ENCODE measurements at regions not wholly inside any gene's neighbourhood (a gene's known extent, or its start where the extent isn't known, plus 50 kb on each side); places are given as distances from the start of the nearest gene placed in this dataset.

DNA sequence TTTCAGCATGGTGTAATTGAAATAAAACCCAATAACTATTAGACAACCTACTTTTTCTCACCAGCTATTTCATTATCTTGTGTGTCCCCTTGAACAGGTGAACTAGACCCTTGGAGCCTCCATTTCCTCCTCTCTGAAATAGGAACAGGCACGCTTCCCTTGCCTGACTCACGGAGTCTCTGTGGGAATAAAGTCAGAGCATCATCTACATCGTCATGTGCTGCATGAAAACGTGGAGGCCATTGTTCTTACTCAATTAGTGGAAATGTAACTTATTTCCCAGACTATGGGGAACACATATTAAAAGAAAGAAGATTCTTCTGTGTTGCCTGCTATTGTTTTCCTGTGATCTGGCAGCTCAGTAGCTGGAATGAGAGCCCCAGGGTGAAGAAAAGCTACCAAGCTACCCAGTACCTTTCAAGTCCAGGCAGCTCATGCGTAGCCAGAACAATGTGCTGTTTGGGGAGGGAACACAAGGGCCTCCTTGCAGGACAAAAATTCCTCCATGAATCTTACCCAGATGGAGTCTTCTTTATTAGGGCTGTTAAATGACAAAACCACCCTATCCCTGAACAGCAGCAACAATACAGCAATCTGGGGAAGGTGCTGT is 59.8 kb downstream of the SOX11 start:
- no peak for DNase-seq

GRCh38 chr2:5756272-5756671 is 64.1 kb downstream of the SOX11 start:
- no peak for DNase-seq

- DNase-seq: no peak
These were observed 66.2 kb downstream of the SOX11 start for GRCh38 chr2:5758346-5758745.

GRCh38 chr2:5759949-5760348 is 67.8 kb downstream of the SOX11 start:
- no peak for DNase-seq

DNA sequence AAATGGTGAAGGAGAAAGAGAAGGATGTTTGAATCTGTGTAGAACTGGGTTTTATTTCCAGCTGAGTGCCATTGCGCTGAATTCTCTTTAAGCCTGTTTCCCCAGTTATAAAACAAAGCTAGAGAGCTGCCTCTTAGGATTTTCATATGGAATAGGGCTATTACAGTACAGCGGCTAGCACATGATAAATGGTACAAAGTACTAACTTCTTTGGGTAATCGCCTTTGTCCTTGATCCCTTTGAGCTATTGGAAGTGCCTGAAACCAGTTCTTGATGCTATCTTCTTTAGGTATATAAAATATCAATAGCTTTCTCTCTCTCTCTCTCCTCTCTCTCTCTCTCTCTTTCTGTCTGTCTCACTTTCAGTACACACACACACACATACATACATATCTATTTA is 71.3 kb downstream of the SOX11 start:
- no peak for DNase-seq

GRCh38 chr2:5764041-5764440 is 71.9 kb downstream of the SOX11 start:
- DNase-seq: no peak

GRCh38 chr2:5766056-5766455 is 73.9 kb downstream of the SOX11 start:
- no peak for DNase-seq

GRCh38 chr2:5766561-5766960 is 74.4 kb downstream of the SOX11 start:
- no peak for DNase-seq

DNA sequence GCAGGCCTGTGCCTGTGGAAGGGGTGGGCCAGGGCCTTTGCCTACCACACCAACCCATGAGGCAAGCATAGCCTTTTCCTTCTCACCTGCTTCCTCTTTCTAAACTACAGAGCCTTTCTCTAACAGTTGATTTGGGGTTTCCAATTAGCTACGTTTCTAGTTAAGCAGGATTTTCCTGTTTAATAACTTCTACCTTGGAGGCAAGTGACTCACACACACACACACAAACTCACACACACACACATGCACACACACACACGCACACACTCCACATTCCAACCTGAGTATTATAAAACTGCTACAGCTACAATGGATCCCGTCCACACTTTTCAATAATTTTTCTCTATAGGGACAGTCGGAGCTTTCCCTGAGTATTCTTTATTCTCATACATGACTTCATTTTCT is 84.9 kb downstream of the SOX11 start:
- DNase-seq: no peak

- no peak for DNase-seq
These were observed 89.5 kb downstream of the SOX11 start for GRCh38 chr2:5781679-5782078.

DNA sequence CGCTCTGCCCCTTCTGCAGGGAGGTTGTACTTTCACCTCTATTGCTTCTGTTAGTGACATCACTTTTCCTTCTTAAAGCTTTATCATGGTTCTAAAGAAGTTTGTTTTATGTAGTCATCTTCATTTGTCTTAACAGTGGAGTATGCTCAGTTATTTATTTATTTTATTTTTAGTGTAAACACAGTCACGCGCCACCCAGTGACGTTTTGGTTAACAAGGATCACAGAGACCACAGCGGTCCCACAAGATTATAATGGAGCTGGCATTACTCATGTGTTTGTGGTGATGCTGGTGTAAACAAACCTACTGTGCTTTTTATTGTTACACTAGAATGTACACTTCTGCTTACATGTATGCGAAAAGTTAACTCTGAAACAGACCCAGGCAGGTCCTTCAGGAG is 89.9 kb downstream of the SOX11 start:
- no peak for DNase-seq

GRCh38 chr2:5788447-5788846 is 96.3 kb downstream of the SOX11 start:
- DNase-seq: no peak

GRCh38 chr2:5791371-5791770 is 99.2 kb downstream of the SOX11 start:
- no peak for DNase-seq

DNA sequence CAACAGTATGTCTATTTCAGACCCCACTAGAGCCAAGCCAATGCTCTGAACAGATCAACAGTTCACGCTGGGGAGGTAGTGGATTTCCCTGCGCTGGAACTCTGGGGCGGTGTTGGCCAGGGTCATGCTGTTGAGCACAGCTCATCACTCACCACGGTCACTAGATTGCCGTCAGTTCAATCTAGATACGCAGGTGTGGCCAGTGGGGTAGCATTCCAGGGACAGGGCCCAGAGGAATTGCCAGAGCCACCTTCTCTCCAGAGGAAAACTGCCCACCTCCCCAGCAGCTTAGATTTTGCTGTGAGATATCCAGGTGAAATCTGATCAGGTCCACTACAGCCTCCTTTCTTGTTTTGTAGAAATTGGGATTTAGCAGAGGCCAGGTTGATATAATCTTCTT is 101.8 kb downstream of the SOX11 start:
- DNase-seq: no peak

DNA sequence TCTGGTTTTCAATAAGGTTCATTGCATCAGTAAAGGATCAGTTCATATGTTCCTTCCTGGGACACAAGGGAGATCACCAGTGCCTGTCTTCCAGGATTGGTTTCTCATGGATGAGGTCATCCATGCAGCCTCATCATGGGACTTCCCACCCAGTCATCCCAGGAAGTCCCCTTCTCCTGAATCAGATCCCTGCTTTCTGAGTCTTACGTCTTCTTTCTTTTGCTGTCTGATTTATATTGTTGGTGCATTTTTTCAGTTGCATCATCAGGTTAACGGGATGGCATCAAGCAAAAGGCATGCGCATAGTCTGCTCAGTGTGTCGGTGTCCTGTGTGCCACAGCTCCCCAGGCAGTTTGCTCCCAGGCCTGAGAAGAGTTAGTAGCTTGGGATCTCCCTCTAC is 105.9 kb downstream of the SOX11 start:
- no peak for DNase-seq

DNA sequence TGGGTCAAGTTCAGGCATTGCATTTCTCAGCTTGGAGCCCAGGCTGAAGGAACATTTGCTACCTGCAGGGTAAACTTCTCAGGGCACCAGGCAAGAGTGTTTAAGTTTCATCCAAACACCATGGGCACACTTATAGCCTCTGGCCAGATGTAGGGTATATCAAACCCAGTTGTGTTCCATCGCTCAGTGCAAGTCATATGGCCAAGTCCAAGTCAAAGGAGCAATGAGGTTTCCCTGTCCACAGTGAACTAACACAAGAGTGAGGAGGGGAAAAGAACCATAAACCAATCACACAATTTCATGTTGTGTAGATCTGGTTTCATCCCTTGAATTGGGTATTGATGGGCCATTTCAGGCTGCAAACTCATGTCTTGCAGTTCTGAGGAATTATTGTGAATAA is 107.2 kb downstream of the SOX11 start:
- DNase-seq: no peak

- DNase-seq: no peak
These were observed 111.4 kb downstream of the SOX11 start for GRCh38 chr2:5803547-5803946.

GRCh38 chr2:5818961-5819600 is 126.9 kb downstream of the SOX11 start:
- no peak for DNase-seq

DNA sequence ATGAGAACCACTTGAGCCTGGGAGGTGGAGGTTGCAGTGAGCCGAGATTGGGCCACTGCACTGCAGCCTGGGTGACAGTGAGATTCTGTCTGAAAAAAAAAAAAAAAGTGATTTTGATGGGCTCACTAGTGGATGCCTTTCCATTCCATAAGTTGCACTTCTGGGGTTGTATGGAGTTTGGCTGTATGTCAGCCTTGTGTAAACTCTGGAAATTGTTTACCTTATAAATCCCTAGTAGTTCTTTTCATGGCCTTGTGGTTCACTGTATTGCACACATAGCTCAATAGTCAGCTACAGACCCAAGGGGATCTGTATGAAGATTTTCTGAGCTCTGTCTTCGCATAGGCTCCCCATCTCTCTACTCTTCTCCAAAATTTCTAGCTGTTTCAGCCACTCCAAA is 131.9 kb downstream of the SOX11 start:
- DNase-seq: no peak

- DNase-seq: no peak
These were observed 133.5 kb downstream of the SOX11 start for GRCh38 chr2:5825686-5826085.

DNA sequence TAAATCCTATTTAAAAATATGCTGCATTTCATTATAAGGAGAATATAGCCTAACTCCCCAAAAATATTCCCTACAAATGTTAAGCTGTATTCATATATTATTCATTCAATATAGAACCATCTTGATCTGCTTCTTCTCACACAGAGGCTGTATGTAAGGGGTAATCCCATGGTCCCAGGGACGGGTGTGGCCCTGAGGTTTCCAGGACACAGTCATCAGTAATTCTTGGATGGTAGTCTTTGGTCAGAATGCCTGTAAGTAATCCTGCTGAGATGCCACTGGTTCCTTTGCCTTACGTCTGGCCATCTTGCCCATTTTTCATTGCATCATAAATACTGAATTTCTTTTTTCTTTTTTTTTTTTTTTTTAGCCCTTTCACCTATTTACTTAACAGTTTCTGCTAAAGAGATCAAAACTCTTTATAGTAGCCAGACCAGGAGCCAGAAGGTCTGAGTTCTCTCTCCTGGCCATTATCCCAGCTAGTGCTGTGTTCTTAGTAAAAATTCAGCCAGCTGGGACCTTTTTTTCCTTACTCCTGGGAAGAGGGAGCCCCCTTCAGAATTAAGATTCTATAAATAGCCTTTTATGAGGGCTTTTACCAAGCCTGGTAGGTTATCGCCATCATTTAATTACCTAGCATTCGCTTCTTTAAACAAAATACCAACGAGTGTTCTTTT is 134.9 kb downstream of the SOX11 start:
- no peak for DNase-seq

DNA sequence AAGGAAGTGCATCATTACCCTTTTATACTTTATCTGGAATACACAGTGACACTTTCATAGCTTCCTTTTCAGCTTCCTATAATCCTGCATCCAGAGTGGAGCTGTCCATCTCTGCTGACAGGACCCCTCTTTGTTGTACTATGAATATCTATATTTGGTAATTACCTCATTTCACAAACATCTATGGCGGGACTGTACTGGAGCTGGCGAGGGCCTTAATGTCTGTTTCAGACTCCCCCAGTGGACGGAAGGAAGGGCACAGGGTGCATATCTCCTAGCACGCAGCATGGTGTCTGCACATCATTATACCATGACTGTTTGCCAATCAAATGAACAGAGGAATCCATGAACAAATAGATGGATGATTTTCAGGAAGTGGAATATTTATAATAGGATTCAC is 142.3 kb downstream of the SOX11 start:
- no peak for DNase-seq

DNA sequence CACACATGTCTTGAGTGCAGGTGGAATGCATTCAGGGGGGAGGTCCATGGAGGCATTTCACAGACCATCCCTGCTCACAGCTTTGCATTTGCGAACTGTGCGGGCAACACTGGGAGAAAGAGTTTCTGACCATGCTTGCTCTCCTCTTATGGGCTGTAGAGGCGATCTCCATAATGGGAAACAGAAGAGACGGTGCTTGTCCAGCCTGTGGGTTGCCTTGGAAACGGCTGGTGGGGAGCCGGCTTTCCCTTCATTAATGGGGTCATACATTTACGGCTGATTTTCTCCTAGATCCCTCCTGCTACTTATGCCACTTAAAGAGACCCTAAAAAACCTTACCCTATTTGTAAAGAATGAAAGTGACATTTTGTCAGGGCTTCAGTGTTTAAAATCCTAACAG is 147.4 kb downstream of the SOX11 start:
- no peak for DNase-seq

DNA sequence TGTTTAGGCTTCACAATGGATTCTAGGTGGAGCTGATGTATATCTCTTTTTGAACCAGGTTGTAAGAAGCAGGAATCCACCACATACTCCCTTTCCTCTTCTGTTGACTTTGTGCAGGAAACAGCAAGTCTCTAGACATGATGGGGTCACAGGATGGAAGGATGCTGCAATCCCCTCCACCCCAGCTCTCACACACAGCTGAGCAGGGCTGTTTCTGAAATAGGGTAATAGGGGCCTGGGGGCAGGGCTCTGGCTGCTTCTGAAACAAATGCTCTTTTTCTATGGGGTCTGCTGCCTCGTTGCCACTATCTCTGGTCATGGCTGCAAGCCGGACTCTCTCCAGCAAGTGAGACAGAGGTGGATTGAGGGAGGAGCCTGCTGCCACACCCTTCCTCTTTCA is 148.9 kb downstream of the SOX11 start:
- DNase-seq: no peak

DNA sequence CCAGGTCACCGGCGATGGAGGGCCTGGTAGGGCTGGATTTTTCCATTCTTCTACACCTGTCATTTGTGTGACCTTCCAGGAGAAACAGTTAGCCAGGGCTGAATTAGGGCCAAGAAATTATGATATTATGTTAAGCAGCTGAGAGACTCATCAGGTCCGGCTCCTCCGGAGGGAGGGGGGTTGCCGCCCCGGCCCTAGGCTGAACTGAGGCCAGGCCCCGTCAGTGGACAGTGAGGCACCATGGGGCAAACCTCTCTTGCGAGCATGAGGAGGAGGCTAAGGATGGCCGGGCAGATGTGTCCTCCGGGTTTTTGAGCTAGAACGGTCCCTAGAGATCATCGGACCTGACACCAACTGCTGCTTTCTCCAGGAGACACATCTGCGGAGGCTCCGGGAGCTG is 150.1 kb downstream of the SOX11 start:
- DNase-seq: no peak

Data from GOT3 (cell line).